OCI-LY7 (cell line): ENCODE measurements at regions not wholly inside any gene's neighbourhood (a gene's known extent, or its start where the extent isn't known, plus 50 kb on each side); places are given as distances from the start of the nearest gene placed in this dataset.

ENCODE experiments used
- BruUV-seq: library from RNA; stranded (reverse); fragments of 400-500 nt; replicated peaks from 2 replicates; lab custom pipeline; 2021; lab: Mats Ljungman, UMichigan
- CTCF ChIA-PET: fragments of 300-600 bp; sonication (Branson Sonifier 250); formaldehyde crosslinking; loops from one replicate; lab custom pipeline; 2022; ENCODE audit warnings: antibody characterized with exemption; ENCODE audit not compliant: unreplicated experiment; lab: Charles Lee
- POLR2A ChIA-PET: fragments of 300-600 bp; sonication (Branson Sonifier 250); formaldehyde crosslinking; loops from one replicate; lab custom pipeline; 2022; ENCODE audit warnings: antibody characterized with exemption; lab: Charles Lee
- DNase-seq: peaks from one replicate; pipeline ENCODE4 v3.0.0-alpha.2; 2015; ENCODE audit warnings: low spot score
- H2AFZ ChIP-seq: fragments of 200-600 bp; sonication (generic), shearing (Covaris generic); 2 replicates; pipeline ENCODE4 v1.6.1; 2014; ENCODE audit warnings: mild to moderate bottlenecking, antibody characterized with exemption, low read length, moderate library complexity
- H3K27ac ChIP-seq: fragments of 200-600 bp; sonication (generic); 2 replicates; pipeline ENCODE4 v1.5.1; 2014; ENCODE audit warnings: mixed run types, low read depth, mild to moderate bottlenecking, moderate library complexity, low read length, inconsistent platforms; ENCODE audit not compliant: poor library complexity, severe bottlenecking
- H3K36me3 ChIP-seq: fragments of 200-600 bp; sonication (generic); 2 replicates; pipeline ENCODE4 v1.6.1; 2014; ENCODE audit warnings: mild to moderate bottlenecking, antibody characterized with exemption, low read length, moderate library complexity, mixed read lengths; ENCODE audit not compliant: insufficient read depth
- H3K4me1 ChIP-seq: fragments of 200-600 bp; sonication (generic); 2 replicates; pipeline ENCODE4 v1.5.1; 2014; ENCODE audit warnings: mild to moderate bottlenecking, low read length; ENCODE audit not compliant: insufficient read depth, poor library complexity, severe bottlenecking
- H3K4me2 ChIP-seq: fragments of 200-600 bp; sonication (generic); 2 replicates; pipeline ENCODE4 v1.6.1; 2014; ENCODE audit warnings: mild to moderate bottlenecking, low read length
- H3K4me3 ChIP-seq: fragments of 200-600 bp; sonication (generic); 2 replicates; pipeline ENCODE4 v1.5.1; 2014; ENCODE audit warnings: mild to moderate bottlenecking, low read depth, low read length; ENCODE audit not compliant: poor library complexity, severe bottlenecking
- H3K79me2 ChIP-seq: fragments of 200-600 bp; sonication (generic); 2 replicates; pipeline ENCODE4 v1.6.1; 2016; ENCODE audit warnings: low read depth, mild to moderate bottlenecking, low read length, moderate library complexity, mixed read lengths; ENCODE audit not compliant: insufficient read depth
- H3K9me2 ChIP-seq: fragments of 200-600 bp; sonication (generic); 2 replicates; pipeline ENCODE4 v1.6.1; 2016; ENCODE audit warnings: mild to moderate bottlenecking, low read length, mixed read lengths; ENCODE audit not compliant: insufficient read depth
- H3K9me3 ChIP-seq: fragments of 200-600 bp; sonication (generic); 2 replicates; pipeline ENCODE4 v1.6.1; 2014; ENCODE audit warnings: mild to moderate bottlenecking, mixed run types, low read length, mixed read lengths
- H4K20me1 ChIP-seq: fragments of 200-600 bp; sonication (generic); 2 replicates; pipeline ENCODE4 v1.6.1; 2014; ENCODE audit warnings: mild to moderate bottlenecking, antibody characterized with exemption, low read length, moderate library complexity, mixed read lengths; ENCODE audit not compliant: insufficient read depth
- CTCF ChIP-seq: fragments of 200-600 bp; sonication (generic); conservative IDR thresholded peaks from 2 replicates; pipeline ENCODE4 v1.5.1; 2014; ENCODE audit warnings: mild to moderate bottlenecking, antibody characterized with exemption, low read length, moderate library complexity, mixed read lengths
- EZH2phosphoT487 ChIP-seq: fragments of 200-600 bp; sonication (generic); IDR thresholded peaks from 2 replicates; pipeline ENCODE4 v1.6.1; 2018; ENCODE audit warnings: low read depth, borderline replicate concordance, mild to moderate bottlenecking, mixed run types, antibody characterized with exemption, low read length, moderate library complexity, mixed read lengths
- intact Hi-C: fragments of 100-400 bp; cut with micrococcal nuclease; formaldehyde crosslinking; loops from one replicate; pipeline ENCODE4 v1.10.0; 2022; ENCODE audit not compliant: unreplicated experiment

- H3K9me3 ChIP-seq, result no peaks in the 10 kb centered on the region
- H2AFZ ChIP-seq, result no peak overlapping the region
- ChIA-PET POLR2A (interaction anchor here (0.9 to 3.6 kb wide), 2 partner anchors 9 to 421 kb away, joined by 3 to 25 read pairs; no protein-coding TSS in a partner anchor), CTCF (no interaction called here)
- H3K79me2 ChIP-seq, result no peaks in the 10 kb centered on the region
- no peak for TF ChIP-seq CTCF
- no peak for TF ChIP-seq EZH2phosphoT487
- H3K4me1 ChIP-seq, result no peaks in the 10 kb centered on the region
- intact Hi-C loops, result no loop called here
- H3K36me3 ChIP-seq, result no peaks in the 10 kb centered on the region
- no peak for DNase-seq
- H3K27ac ChIP-seq, result no peak overlapping the region
- no TSS peak for BruUV-seq
- H3K9me2 ChIP-seq, result no peaks in the 10 kb centered on the region
- no peak overlapping the region for H3K4me3 ChIP-seq
- H3K4me2 ChIP-seq, result no peak overlapping the region
- no peaks in the 10 kb centered on the region for H4K20me1 ChIP-seq
These were observed 62.7 kb downstream of the CCNL1 start for GRCh38 chr3:157097198-157097597.

DNA sequence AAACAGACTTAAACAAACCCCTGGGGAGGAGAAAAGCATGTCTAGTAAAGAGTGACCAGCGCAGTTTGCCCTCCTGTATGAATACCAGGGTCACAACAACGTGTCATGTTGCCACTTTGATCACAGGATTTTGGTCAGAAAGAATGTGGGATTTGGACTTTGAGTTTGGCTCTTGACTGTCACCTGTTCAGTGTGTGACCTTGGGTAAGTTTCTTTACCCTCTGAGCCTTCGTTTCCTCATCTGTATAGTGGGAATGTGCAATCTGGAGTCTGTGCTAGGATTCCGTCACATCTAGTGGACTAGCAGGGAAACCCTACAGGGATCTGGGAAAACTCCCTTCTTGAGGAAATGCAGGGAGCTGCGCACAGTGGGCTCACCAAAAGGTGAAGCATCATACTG lies 63.6 kb downstream of the CCNL1 start:
- Histone ChIP-seq H3K36me3 (no peaks in the 10 kb centered on the region), H3K27ac (no peak overlapping the region), H3K9me2 (no peaks in the 10 kb centered on the region), H3K79me2 (no peaks in the 10 kb centered on the region), H3K4me3 (no peak overlapping the region), H4K20me1 (no peaks in the 10 kb centered on the region), H3K4me2 (no peak overlapping the region), H2AFZ (no peak overlapping the region), H3K9me3 (no peaks in the 10 kb centered on the region), H3K4me1 (no peaks in the 10 kb centered on the region)
- DNase-seq, result no peak
- TF ChIP-seq CTCF, result no peak
- TF ChIP-seq EZH2phosphoT487, result no peak
- CTCF ChIA-PET, result no interaction called here
- intact Hi-C loops, result no loop called here
- BruUV-seq, result no TSS peak
- POLR2A ChIA-PET, result interaction anchor here (0.9 kb wide), 1 partner anchor 421 kb away, joined by 3 read pairs; no protein-coding TSS in a partner anchor
